ENCODE measurements at regions not wholly inside any gene's neighbourhood (a gene's known extent, or its start where the extent isn't known, plus 50 kb on each side); places are given as distances from the start of the nearest gene placed in this dataset.

- TF ChIP-seq ZSCAN4 (tag by site-specific recombination; IDR thresholded peaks at IDR 0.05) (no peak), ZBTB17 (tag by site-specific recombination; IDR thresholded peaks at IDR 0.05) (no peak), ZNF548 (tag by site-specific recombination; IDR thresholded peaks at IDR 0.05) (no peak)
Observed at GRCh38 chr13:30138511-30138910, 168.8 kb downstream of the KATNAL1 start (continued).

DNA sequence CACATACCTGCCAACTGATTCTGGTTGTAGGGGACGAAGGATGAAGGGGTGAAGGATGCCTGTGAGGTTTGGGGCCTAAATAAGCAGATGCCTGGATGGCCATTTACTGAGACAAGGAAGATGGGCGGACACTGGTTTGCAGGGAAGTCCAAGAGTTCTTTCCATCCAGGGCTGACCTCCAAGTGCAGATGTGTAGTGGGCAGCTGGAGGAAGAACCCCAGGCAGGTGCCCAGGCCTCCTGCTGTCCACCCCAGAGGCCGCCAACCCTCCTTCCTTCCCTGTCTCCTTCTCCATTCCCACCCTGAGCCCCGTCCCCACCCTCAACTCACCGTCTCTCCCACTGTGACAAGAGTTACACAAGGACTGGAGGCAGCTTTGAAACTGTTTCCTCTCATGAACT, 171.5 kb downstream of the KATNAL1 start:
- H3K27ac ChIP-seq (ENCODE audit: extremely low read depth, low read depth, low read length) = no peak overlapping the region
- no peaks in the 10 kb centered on the region for H3K4me1 ChIP-seq (ENCODE audit: control insufficient read depth, insufficient read depth, low read length)
- TF ChIP-seq ZNF626 (tag by site-specific recombination; IDR thresholded peaks at IDR 0.05) (no peak), ZNF366 (tag by site-specific recombination; conservative IDR thresholded peaks at IDR 0.05) (no peak)
- POLR2A ChIA-PET = no interaction called here
- no peaks in the 10 kb centered on the region for H3K36me3 ChIP-seq (ENCODE audit: control insufficient read depth in 2 of 2, insufficient read depth in 1 of 2, low read length in 2 of 2)
- CTCF ChIA-PET = no interaction called here
- no peak overlapping the region for H3K4me3 ChIP-seq (ENCODE audit: low read depth, low read length)
- H3K9me3 ChIP-seq (ENCODE audit: control insufficient read depth, insufficient read depth, low read depth, low read length) = no peaks in the 10 kb centered on the region

- H3K4me1 ChIP-seq (ENCODE audit: control insufficient read depth, insufficient read depth, low read length) = no peaks in the 10 kb centered on the region
- H3K4me3 ChIP-seq (ENCODE audit: low read depth, low read length) = no peak overlapping the region
- ChIA-PET POLR2A (no interaction called here), CTCF (interaction anchor here (1.2 kb wide), 1 partner anchor 20 kb away, joined by 3 read pairs; no protein-coding TSS in a partner anchor)
- no peaks in the 10 kb centered on the region for H3K36me3 ChIP-seq (ENCODE audit: control insufficient read depth in 2 of 2, insufficient read depth in 1 of 2, low read length in 2 of 2)
- no peak overlapping the region for H3K27ac ChIP-seq (ENCODE audit: extremely low read depth, low read depth, low read length)
- H3K9me3 ChIP-seq (ENCODE audit: control insufficient read depth, insufficient read depth, low read depth, low read length) = no peaks in the 10 kb centered on the region
- TF ChIP-seq, protein P1, sequence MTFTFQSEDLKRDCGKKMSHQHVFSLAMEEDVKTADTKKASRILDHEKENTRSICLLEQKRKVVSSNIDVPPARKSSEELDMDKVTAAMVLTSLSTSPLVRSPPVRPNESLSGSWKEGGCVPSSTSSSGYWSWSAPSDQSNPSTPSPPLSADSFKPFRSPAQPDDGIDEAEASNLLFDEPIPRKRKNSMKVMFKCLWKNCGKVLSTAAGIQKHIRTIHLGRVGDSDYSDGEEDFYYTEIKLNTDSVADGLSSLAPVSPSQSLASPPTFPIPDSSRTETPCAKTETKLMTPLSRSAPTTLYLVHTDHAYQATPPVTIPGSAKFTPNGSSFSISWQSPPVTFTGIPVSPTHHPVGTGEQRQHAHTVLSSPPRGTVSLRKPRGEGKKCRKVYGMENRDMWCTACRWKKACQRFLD (tag by site-specific recombination; IDR thresholded peaks at IDR 0.05) = no peak
- TF ChIP-seq ZNF248 (tag by site-specific recombination; IDR thresholded peaks at IDR 0.05) (no peak), ZNF747 (tag by site-specific recombination; IDR thresholded peaks at IDR 0.05) (no peak), ZFP41 (tag by site-specific recombination; IDR thresholded peaks at IDR 0.05; ENCODE audit: borderline replicate concordance) (no peak), MZF1 (tag by site-specific recombination; IDR thresholded peaks at IDR 0.05; ENCODE audit: borderline replicate concordance) (no peak), ZSCAN30 (tag by site-specific recombination; IDR thresholded peaks at IDR 0.05) (no peak), ZNF2 (tag by site-specific recombination; IDR thresholded peaks at IDR 0.05) (no peak), ZNF843 (tag by site-specific recombination; IDR thresholded peaks at IDR 0.05) (no peak), ZSCAN18 (tag by site-specific recombination; IDR thresholded peaks at IDR 0.05) (no peak), ZNF529 (tag by site-specific recombination; IDR thresholded peaks at IDR 0.05; ENCODE audit: insufficient replicate concordance) (no peak), ZNF19 (tag by site-specific recombination; IDR thresholded peaks at IDR 0.05; ENCODE audit: low read depth) (no peak), ZNF596 (tag by site-specific recombination; IDR thresholded peaks at IDR 0.05) (no peak)
- TF ChIP-seq, protein P2, sequence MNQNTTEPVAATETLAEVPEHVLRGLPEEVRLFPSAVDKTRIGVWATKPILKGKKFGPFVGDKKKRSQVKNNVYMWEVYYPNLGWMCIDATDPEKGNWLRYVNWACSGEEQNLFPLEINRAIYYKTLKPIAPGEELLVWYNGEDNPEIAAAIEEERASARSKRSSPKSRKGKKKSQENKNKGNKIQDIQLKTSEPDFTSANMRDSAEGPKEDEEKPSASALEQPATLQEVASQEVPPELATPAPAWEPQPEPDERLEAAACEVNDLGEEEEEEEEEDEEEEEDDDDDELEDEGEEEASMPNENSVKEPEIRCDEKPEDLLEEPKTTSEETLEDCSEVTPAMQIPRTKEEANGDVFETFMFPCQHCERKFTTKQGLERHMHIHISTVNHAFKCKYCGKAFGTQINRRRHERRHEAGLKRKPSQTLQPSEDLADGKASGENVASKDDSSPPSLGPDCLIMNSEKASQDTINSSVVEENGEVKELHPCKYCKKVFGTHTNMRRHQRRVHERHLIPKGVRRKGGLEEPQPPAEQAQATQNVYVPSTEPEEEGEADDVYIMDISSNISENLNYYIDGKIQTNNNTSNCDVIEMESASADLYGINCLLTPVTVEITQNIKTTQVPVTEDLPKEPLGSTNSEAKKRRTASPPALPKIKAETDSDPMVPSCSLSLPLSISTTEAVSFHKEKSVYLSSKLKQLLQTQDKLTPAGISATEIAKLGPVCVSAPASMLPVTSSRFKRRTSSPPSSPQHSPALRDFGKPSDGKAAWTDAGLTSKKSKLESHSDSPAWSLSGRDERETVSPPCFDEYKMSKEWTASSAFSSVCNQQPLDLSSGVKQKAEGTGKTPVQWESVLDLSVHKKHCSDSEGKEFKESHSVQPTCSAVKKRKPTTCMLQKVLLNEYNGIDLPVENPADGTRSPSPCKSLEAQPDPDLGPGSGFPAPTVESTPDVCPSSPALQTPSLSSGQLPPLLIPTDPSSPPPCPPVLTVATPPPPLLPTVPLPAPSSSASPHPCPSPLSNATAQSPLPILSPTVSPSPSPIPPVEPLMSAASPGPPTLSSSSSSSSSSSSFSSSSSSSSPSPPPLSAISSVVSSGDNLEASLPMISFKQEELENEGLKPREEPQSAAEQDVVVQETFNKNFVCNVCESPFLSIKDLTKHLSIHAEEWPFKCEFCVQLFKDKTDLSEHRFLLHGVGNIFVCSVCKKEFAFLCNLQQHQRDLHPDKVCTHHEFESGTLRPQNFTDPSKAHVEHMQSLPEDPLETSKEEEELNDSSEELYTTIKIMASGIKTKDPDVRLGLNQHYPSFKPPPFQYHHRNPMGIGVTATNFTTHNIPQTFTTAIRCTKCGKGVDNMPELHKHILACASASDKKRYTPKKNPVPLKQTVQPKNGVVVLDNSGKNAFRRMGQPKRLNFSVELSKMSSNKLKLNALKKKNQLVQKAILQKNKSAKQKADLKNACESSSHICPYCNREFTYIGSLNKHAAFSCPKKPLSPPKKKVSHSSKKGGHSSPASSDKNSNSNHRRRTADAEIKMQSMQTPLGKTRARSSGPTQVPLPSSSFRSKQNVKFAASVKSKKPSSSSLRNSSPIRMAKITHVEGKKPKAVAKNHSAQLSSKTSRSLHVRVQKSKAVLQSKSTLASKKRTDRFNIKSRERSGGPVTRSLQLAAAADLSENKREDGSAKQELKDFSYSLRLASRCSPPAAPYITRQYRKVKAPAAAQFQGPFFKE (tag by site-specific recombination; IDR thresholded peaks at IDR 0.05; ENCODE audit: borderline replicate concordance) = no peak
- TF ChIP-seq, protein P3, sequence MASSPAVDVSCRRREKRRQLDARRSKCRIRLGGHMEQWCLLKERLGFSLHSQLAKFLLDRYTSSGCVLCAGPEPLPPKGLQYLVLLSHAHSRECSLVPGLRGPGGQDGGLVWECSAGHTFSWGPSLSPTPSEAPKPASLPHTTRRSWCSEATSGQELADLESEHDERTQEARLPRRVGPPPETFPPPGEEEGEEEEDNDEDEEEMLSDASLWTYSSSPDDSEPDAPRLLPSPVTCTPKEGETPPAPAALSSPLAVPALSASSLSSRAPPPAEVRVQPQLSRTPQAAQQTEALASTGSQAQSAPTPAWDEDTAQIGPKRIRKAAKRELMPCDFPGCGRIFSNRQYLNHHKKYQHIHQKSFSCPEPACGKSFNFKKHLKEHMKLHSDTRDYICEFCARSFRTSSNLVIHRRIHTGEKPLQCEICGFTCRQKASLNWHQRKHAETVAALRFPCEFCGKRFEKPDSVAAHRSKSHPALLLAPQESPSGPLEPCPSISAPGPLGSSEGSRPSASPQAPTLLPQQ (tag by site-specific recombination; IDR thresholded peaks at IDR 0.05) = no peak
- TF ChIP-seq, protein P4, sequence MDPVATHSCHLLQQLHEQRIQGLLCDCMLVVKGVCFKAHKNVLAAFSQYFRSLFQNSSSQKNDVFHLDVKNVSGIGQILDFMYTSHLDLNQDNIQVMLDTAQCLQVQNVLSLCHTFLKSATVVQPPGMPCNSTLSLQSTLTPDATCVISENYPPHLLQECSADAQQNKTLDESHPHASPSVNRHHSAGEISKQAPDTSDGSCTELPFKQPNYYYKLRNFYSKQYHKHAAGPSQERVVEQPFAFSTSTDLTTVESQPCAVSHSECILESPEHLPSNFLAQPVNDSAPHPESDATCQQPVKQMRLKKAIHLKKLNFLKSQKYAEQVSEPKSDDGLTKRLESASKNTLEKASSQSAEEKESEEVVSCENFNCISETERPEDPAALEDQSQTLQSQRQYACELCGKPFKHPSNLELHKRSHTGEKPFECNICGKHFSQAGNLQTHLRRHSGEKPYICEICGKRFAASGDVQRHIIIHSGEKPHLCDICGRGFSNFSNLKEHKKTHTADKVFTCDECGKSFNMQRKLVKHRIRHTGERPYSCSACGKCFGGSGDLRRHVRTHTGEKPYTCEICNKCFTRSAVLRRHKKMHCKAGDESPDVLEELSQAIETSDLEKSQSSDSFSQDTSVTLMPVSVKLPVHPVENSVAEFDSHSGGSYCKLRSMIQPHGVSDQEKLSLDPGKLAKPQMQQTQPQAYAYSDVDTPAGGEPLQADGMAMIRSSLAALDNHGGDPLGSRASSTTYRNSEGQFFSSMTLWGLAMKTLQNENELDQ (tag by site-specific recombination; IDR thresholded peaks at IDR 0.05; ENCODE audit: low read depth) = no peak
Observed at GRCh38 chr13:30135351-30135750, 172.0 kb downstream of the KATNAL1 start.
